NB4 (cell line): ENCODE measurements at regions not wholly inside any gene's neighbourhood (a gene's known extent, or its start where the extent isn't known, plus 50 kb on each side); places are given as distances from the start of the nearest gene placed in this dataset.

Experiments used
- CTCF ChIP-seq: IDR thresholded peaks from one replicate; pipeline ENCODE4 v1.5.1; 2012; ENCODE audit warnings: low read depth, low read length
- MYC ChIP-seq: IDR thresholded peaks from 2 replicates; pipeline ENCODE4 v1.6.1; 2011; ENCODE audit warnings: low read depth, low read length
- POLR2A ChIP-seq: IDR thresholded peaks from 2 replicates; pipeline ENCODE4 v1.6.1; 2011; ENCODE audit warnings: mild to moderate bottlenecking; ENCODE audit not compliant: insufficient read length; ENCODE audit errors: extremely low read depth

GRCh38 chr2:147490401-147491261, 354.2 kb upstream of the ACVR2A start:
- TF ChIP-seq CTCF, result no peak
- TF ChIP-seq POLR2A, result no peak
- no peak for TF ChIP-seq MYC
